Mesothelial cell of epicardium (in vitro differentiated cells): ENCODE measurements at regions not wholly inside any gene's neighbourhood (a gene's known extent, or its start where the extent isn't known, plus 50 kb on each side); places are given as distances from the start of the nearest gene placed in this dataset.
A peak's percentile ranks its signal among the peaks of the same experiment; 100 is the strongest.

ENCODE experiments used
- DNase-seq, 2 experiments: peaks; one replicate each; pipeline ENCODE4 v3.0.0; 2021; ENCODE audit warnings: low spot score in 2 of 2; ENCODE audit not compliant: unreplicated experiment in 2 of 2
- H3K27ac Mint-ChIP-seq: 2 replicates; pipeline ENCODE4 v1.8.0; 2021; ENCODE audit warnings: mixed read lengths
- H3K27me3 Mint-ChIP-seq: 2 replicates; pipeline ENCODE4 v1.8.0; 2021; ENCODE audit warnings: low read depth, mixed read lengths
- H3K36me3 Mint-ChIP-seq: 2 replicates; pipeline ENCODE4 v1.8.0; 2021; ENCODE audit warnings: mixed read lengths
- H3K4me1 Mint-ChIP-seq: 2 replicates; pipeline ENCODE4 v1.8.0; 2021; ENCODE audit warnings: mixed read lengths
- H3K4me3 Mint-ChIP-seq: 2 replicates; pipeline ENCODE4 v1.8.0; 2021; ENCODE audit warnings: mild to moderate bottlenecking, moderate library complexity, mixed read lengths
- H3K9me3 Mint-ChIP-seq: 2 replicates; pipeline ENCODE4 v1.8.0; 2021; ENCODE audit warnings: mixed read lengths
- TF ChIP-seq, protein P1 (sequence below): fragments of 200-600 bp; sonication (generic); IDR thresholded peaks from one replicate; pipeline ENCODE4 v1.5.0; 2021; ENCODE audit warnings: antibody characterized with exemption; ENCODE audit not compliant: unreplicated experiment

DNA sequence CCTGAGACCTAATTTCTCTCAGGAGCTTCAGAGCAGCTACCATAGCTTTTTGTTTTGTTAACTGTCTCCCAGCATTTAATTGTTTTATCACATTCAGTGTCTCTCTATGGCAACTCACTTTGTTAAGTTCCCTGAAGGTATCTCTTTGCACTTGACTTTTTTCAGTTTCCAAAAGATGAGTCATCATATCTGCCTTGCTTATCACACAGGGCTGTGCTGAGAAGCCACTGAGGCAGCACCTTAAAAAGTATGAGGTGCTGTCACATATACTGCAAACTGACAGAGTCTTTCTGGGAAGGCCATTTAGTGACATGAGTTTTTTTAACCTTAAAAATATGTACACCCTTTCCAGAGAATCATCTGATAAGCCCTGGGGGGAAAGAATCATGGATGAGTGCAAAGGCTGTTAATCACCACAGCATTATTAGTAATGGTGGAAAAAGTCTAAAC, 56.8 kb downstream of the PPP1R3C start:
- H3K4me3 Mint-ChIP-seq = no peak overlapping the region
- TF ChIP-seq, protein P1, sequence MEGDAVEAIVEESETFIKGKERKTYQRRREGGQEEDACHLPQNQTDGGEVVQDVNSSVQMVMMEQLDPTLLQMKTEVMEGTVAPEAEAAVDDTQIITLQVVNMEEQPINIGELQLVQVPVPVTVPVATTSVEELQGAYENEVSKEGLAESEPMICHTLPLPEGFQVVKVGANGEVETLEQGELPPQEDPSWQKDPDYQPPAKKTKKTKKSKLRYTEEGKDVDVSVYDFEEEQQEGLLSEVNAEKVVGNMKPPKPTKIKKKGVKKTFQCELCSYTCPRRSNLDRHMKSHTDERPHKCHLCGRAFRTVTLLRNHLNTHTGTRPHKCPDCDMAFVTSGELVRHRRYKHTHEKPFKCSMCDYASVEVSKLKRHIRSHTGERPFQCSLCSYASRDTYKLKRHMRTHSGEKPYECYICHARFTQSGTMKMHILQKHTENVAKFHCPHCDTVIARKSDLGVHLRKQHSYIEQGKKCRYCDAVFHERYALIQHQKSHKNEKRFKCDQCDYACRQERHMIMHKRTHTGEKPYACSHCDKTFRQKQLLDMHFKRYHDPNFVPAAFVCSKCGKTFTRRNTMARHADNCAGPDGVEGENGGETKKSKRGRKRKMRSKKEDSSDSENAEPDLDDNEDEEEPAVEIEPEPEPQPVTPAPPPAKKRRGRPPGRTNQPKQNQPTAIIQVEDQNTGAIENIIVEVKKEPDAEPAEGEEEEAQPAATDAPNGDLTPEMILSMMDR = no peak
- no peaks in the 10 kb centered on the region for H3K27me3 Mint-ChIP-seq
- peaks cover 22% of the 10 kb centered on the region for H3K4me1 Mint-ChIP-seq
- H3K27ac Mint-ChIP-seq = no peak overlapping the region
- DNase-seq = no peak
- H3K9me3 Mint-ChIP-seq = peaks cover 12% of the 10 kb centered on the region
- no peaks in the 10 kb centered on the region for H3K36me3 Mint-ChIP-seq

DNA sequence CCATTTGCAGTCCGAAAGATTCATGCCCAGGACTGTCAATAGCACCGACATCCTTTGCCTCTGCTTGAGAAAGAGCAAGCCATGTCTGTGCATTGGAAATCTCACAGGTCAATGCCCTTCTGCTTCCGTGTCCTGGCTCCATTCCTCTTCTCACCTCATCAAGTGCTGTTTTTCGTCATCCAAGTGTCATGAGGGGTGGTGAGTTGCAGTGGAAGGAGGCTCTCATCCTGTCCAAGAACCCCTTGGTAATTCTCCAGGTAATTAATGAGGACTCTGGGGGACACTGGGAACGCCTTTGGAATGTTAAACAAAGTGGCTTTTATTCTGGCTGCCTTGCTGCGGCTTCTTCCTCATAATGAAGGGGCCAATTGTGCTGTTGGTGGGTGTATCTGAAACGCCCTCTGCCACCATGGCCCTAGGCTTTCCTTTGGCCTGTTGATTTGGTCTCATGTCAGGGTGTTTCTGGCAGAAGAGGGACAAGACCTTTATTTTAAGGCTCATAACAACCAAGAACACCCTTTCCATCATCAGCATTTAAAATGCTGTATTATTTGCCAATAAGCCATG, 57.7 kb downstream of the PPP1R3C start:
- H3K27ac Mint-ChIP-seq = peak overlapping the region; percentile 16
- peaks cover 22% of the 10 kb centered on the region for H3K4me1 Mint-ChIP-seq
- TF ChIP-seq, protein P1 = no peak
- peaks cover 4% of the 10 kb centered on the region for H3K9me3 Mint-ChIP-seq
- H3K27me3 Mint-ChIP-seq = no peaks in the 10 kb centered on the region
- H3K4me3 Mint-ChIP-seq = no peak overlapping the region
- DNase-seq = no peak
- H3K36me3 Mint-ChIP-seq = no peaks in the 10 kb centered on the region

DNA sequence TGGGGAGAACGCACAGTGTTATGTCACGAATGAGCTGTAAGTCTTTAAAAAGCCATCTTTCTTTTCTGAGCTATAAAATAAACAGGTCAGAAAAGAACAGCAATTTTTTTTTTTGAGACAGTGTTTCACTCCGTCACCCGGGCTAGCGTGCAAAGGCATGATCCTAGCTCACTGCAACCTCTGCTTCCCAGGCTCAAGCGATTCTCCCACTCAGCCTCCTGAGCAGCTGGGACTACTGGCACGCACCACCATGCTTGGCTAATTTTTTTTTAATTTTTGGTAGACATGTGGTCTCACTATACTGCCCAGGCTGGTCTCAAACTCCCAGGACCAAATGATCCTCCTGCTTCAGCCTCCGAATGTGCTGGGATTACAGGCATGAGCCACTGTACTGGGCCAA, 58.6 kb downstream of the PPP1R3C start:
- H3K9me3 Mint-ChIP-seq = peaks cover 4% of the 10 kb centered on the region
- TF ChIP-seq, protein P1 = no peak

DNA sequence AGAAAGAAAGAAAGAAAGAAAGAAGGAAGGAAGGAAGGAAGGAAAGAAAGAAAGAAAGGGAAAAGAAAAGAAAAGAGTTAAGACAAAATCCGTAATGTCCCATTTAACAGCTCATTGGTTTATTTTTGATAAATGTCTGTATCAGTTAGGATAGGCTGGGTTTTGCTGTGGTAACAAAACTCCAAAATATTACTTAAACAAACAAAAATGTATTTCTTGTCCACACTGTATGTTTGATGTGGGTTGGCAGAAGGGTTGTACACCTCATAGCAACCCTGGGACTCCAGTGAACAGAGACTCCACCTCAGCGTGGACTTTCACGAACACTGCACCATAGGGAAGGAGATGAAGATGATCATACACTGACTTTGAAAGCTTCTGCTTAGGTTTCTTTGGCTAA, 59.6 kb downstream of the PPP1R3C start:
- TF ChIP-seq, protein P1 = no peak
- Mint-ChIP-seq H3K4me3 (no peak overlapping the region), H3K27me3 (no peaks in the 10 kb centered on the region), H3K36me3 (no peaks in the 10 kb centered on the region), H3K4me1 (peaks cover 19% of the 10 kb centered on the region), H3K9me3 (peaks cover 4% of the 10 kb centered on the region), H3K27ac (no peak overlapping the region)
- no peak for DNase-seq

More for the DNA sequence above, 58.6 kb downstream of the PPP1R3C start:
- Mint-ChIP-seq H3K36me3 (no peaks in the 10 kb centered on the region), H3K27ac (no peak overlapping the region), H3K4me1 (peaks cover 19% of the 10 kb centered on the region), H3K4me3 (no peak overlapping the region), H3K27me3 (no peaks in the 10 kb centered on the region)
- no peak for DNase-seq

DNA sequence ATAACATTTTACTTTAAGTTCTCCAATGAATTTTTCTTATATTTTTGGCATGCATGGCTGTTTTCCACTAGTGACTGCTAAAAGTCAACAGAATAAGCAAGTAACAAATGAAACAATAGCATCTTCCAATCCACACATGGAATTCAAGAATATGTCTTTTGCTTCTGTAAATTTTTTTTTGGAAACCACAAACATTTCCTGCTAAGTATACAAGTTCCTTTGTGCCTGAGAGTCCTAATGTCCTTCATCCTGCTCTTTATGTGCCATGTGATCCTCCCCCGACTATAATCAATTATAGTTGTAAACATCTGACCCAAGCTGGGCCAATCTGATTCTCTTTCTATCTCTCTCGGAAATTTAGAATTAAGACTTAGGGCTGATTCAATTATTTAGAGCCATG, 61.2 kb downstream of the PPP1R3C start:
- DNase-seq = no peak
- H3K36me3 Mint-ChIP-seq = no peaks in the 10 kb centered on the region

More for the DNA sequence above, 61.2 kb downstream of the PPP1R3C start:
- Mint-ChIP-seq H3K4me1 (peaks cover 19% of the 10 kb centered on the region), H3K4me3 (no peak overlapping the region), H3K27ac (no peak overlapping the region), H3K27me3 (no peaks in the 10 kb centered on the region), H3K9me3 (peaks cover 4% of the 10 kb centered on the region)
- TF ChIP-seq, protein P1 = no peak
